Smooth muscle cell (in vitro differentiated cells): ENCODE measurements at regions not wholly inside any gene's neighbourhood (a gene's known extent, or its start where the extent isn't known, plus 50 kb on each side); places are given as distances from the start of the nearest gene placed in this dataset.

Source experiments
- DNase-seq: peaks from one replicate; lab custom pipeline; 2025; ENCODE audit not compliant: unreplicated experiment; lab: John Stamatoyannopoulos, UW
- H2AFZ ChIP-seq: fragments of 200-600 bp; sonication (generic); 2 replicates; pipeline ENCODE4 v1.6.0; 2016; ENCODE audit warnings: antibody characterized with exemption, low read depth, mild to moderate bottlenecking
- H3F3A ChIP-seq: fragments of 200-600 bp; sonication (generic); 2 replicates; pipeline ENCODE4 v1.6.0; 2017; ENCODE audit warnings: antibody characterized with exemption, low read depth
- H3K27ac ChIP-seq: fragments of 200-600 bp; sonication (generic); 2 replicates; pipeline ENCODE4 v1.5.1; 2016; ENCODE audit warnings: low read depth, mild to moderate bottlenecking
- H3K27me3 ChIP-seq: fragments of 200-600 bp; sonication (generic); 2 replicates; pipeline ENCODE4 v1.6.1; 2016; ENCODE audit warnings: low read depth, mild to moderate bottlenecking
- H3K36me3 ChIP-seq: fragments of 200-600 bp; sonication (generic); 2 replicates; pipeline ENCODE4 v1.5.1; 2016; ENCODE audit warnings: low read depth
- H3K4me1 ChIP-seq: fragments of 200-600 bp; sonication (generic); 2 replicates; pipeline ENCODE4 v1.5.1; 2016; ENCODE audit warnings: low read depth
- H3K4me2 ChIP-seq: fragments of 200-600 bp; sonication (generic); 2 replicates; pipeline ENCODE4 v1.6.0; 2016; ENCODE audit warnings: mild to moderate bottlenecking
- H3K4me3 ChIP-seq: fragments of 200-600 bp; sonication (generic); 2 replicates; pipeline ENCODE4 v1.5.1; 2016; ENCODE audit warnings: mild to moderate bottlenecking
- H3K79me2 ChIP-seq: fragments of 200-600 bp; sonication (generic); 2 replicates; pipeline ENCODE4 v1.6.0; 2016; ENCODE audit warnings: low read depth, mild to moderate bottlenecking
- H3K9ac ChIP-seq: fragments of 200-600 bp; sonication (generic); 2 replicates; pipeline ENCODE4 v1.6.0; 2016; ENCODE audit warnings: low read depth
- H3K9me3 ChIP-seq: fragments of 200-600 bp; sonication (generic); replicated peaks from 2 replicates; pipeline ENCODE4 v1.5.1; 2016; ENCODE audit warnings: low read depth
- H4K20me1 ChIP-seq: fragments of 200-600 bp; sonication (generic); 2 replicates; pipeline ENCODE4 v1.6.0; 2016; ENCODE audit warnings: low read depth
- WGBS: methylation state at CpG from one replicate; pipeline ENCODE4 v1.1.7; 2016; ENCODE audit warnings: low lambda C conversion rate; 5-methylcytosine and 5-hydroxymethylcytosine counted together
- TF ChIP-seq, protein P1 (sequence below): fragments of 200-600 bp; sonication (generic); IDR thresholded peaks from 2 replicates; pipeline ENCODE4 v1.5.1; 2017; ENCODE audit warnings: borderline replicate concordance, mild to moderate bottlenecking, antibody characterized with exemption; ENCODE audit not compliant: insufficient read depth, poor library complexity, severe bottlenecking

DNA sequence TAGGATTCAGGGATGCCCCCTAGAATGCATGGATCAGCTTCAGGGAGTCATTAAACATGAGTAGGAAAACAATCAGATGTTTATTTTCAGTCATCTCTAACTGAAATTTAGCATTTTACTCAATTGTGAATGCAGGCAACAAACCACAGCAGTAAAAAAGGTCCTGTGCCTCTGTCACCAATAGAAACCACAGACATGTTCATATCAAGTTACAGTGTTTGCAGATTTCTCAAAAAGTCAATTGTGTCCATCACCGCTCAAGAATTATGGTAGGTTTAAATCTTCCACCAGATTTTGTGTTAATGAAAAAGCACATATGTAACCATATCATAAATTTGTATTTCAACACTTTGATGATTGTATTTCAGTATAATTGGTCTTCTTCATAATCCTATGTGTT is 68.4 kb upstream of the SLC1A1 start:
- Histone ChIP-seq H3K4me2 (no peak overlapping the region), H3K9ac (no peak overlapping the region), H3K36me3 (no peaks in the 10 kb centered on the region), H3K4me3 (no peak overlapping the region), H3K4me1 (no peaks in the 10 kb centered on the region), H3K27me3 (no peaks in the 10 kb centered on the region), H2AFZ (no peak overlapping the region), H3K79me2 (no peaks in the 10 kb centered on the region), H3K27ac (no peak overlapping the region), H3K9me3 (no peaks in the 10 kb centered on the region), H3F3A (no peaks in the 10 kb centered on the region), H4K20me1 (no peaks in the 10 kb centered on the region)
- TF ChIP-seq, protein P1, sequence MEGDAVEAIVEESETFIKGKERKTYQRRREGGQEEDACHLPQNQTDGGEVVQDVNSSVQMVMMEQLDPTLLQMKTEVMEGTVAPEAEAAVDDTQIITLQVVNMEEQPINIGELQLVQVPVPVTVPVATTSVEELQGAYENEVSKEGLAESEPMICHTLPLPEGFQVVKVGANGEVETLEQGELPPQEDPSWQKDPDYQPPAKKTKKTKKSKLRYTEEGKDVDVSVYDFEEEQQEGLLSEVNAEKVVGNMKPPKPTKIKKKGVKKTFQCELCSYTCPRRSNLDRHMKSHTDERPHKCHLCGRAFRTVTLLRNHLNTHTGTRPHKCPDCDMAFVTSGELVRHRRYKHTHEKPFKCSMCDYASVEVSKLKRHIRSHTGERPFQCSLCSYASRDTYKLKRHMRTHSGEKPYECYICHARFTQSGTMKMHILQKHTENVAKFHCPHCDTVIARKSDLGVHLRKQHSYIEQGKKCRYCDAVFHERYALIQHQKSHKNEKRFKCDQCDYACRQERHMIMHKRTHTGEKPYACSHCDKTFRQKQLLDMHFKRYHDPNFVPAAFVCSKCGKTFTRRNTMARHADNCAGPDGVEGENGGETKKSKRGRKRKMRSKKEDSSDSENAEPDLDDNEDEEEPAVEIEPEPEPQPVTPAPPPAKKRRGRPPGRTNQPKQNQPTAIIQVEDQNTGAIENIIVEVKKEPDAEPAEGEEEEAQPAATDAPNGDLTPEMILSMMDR: no peak
- no peak for DNase-seq
- WGBS: 97% methylated on average over 1 of the region's 1 CpG

DNA sequence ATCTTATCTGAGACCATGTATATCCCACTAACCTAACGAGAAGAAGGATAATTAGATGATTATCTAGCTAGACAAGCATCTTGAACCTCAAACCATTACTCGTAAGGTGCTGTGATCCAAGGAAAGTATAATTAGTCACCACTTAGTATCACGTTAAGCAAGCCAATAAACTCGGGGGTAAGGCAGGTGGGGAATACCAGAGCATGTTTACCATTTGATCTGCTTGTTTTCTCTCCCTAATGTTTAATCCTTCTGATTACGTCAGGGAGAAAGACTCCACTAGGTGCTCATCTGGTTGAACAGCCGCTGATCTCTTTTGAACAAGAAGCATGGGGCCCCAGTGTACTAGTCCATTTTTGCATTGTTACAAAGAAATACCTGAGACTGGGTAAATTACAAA is 69.9 kb upstream of the SLC1A1 start:
- Histone ChIP-seq H3K4me1 (no peaks in the 10 kb centered on the region), H3K4me2 (no peak overlapping the region), H3F3A (no peaks in the 10 kb centered on the region), H2AFZ (no peak overlapping the region), H3K27ac (no peak overlapping the region), H3K79me2 (no peaks in the 10 kb centered on the region), H3K4me3 (no peak overlapping the region), H4K20me1 (no peaks in the 10 kb centered on the region), H3K36me3 (no peaks in the 10 kb centered on the region), H3K9ac (no peak overlapping the region), H3K27me3 (no peaks in the 10 kb centered on the region), H3K9me3 (no peaks in the 10 kb centered on the region)
- WGBS: 86% methylated on average over 6 of the region's 6 CpGs
- TF ChIP-seq, protein P1: no peak
- DNase-seq: no peak

DNA sequence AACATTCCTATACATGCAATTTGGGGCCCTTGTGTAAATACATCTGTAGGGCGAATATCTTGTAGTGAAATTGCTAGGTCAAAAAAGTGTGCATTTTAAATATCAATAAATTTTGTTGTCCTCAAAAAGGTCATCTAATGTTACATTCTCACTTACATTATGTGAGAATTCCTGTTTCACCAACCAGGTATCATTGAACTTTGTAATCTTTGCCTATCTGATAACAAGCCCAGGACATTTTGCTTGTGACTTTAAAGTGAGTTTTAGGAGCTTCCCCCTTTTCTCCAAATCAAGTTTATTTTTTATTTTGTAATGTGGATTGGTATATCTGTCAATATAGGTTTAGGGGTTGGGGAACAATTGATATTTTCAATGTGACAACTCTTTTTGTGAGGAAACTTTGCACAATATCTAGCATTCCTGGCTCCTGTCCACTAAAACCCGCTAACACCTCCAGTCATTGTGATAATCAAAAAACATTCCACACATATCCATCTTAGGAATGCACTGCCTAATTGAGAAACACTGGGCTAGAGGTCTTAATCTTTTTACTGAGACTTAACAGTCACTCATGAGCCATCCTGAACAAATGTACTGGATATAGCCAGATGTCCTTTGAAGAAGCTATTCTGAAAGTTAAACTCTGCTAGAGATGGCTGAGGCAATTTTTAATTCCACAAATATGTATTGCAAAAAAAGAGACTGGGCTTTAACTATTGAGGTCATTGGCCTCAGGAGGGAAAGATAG is 72.5 kb upstream of the SLC1A1 start:
- H4K20me1 ChIP-seq: no peaks in the 10 kb centered on the region
- no peaks in the 10 kb centered on the region for H3F3A ChIP-seq
- H3K4me1 ChIP-seq: no peaks in the 10 kb centered on the region
- no peak overlapping the region for H3K4me3 ChIP-seq
- H3K9me3 ChIP-seq: no peaks in the 10 kb centered on the region
- H3K27ac ChIP-seq: no peak overlapping the region
- H3K27me3 ChIP-seq: no peaks in the 10 kb centered on the region
- 66% methylated on average over 2 of the region's 2 CpGs for WGBS
- DNase-seq: no peak
- TF ChIP-seq, protein P1: no peak
- peak overlapping the region; percentile 42 for H3K4me2 ChIP-seq
- no peaks in the 10 kb centered on the region for H3K36me3 ChIP-seq
- no peaks in the 10 kb centered on the region for H3K79me2 ChIP-seq
- H3K9ac ChIP-seq: no peak overlapping the region
- no peak overlapping the region for H2AFZ ChIP-seq

DNA sequence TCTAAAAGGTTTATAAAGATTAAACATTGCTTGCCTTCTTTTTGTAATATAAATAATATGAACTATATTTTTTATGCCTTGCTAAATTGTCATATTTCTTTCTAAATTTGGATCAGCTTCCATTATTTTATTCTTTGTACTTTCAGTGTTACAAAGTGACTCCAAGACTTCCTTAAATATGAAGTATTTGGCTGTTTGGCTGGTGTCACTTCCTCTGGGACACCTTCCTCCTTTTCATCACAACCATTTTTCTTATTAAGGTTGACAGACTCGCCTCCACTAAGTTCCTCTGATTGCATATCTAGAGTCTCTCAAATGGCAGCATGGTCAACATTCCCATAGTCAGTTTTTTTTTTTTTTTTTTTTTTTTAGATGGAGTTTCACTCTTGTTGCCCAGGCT is 73.8 kb upstream of the SLC1A1 start:
- H3K9me3 ChIP-seq: no peaks in the 10 kb centered on the region
- no peaks in the 10 kb centered on the region for H3K4me1 ChIP-seq
- WGBS: 93% methylated on average over 1 of the region's 1 CpG
- no peak overlapping the region for H2AFZ ChIP-seq
- no peaks in the 10 kb centered on the region for H3K27me3 ChIP-seq
- H3K4me2 ChIP-seq: no peak overlapping the region
- H3F3A ChIP-seq: no peaks in the 10 kb centered on the region
- H3K4me3 ChIP-seq: no peak overlapping the region
- no peak overlapping the region for H3K9ac ChIP-seq
- TF ChIP-seq, protein P1: no peak
- H4K20me1 ChIP-seq: no peaks in the 10 kb centered on the region
- no peak for DNase-seq
- no peak overlapping the region for H3K27ac ChIP-seq
- no peaks in the 10 kb centered on the region for H3K36me3 ChIP-seq
- no peaks in the 10 kb centered on the region for H3K79me2 ChIP-seq
